ENCODE measurements at regions not wholly inside any gene's neighbourhood (a gene's known extent, or its start where the extent isn't known, plus 50 kb on each side); places are given as distances from the start of the nearest gene placed in this dataset.
"Not testable (repeated sequence)": the region's sequence is repeated elsewhere in the genome, so short reads cannot be mapped to it uniquely, and the experiment has no call there.

GRCh38 chr21:35468991-35469390 lies 419.9 kb upstream of the RUNX1 start:
- intact Hi-C loops (cut with micrococcal nuclease) = no loop called here
- Histone ChIP-seq H3K27me3 (ENCODE audit: control insufficient read depth in 2 of 2, insufficient read depth in 2 of 2, low read length in 2 of 2) (no peaks in the 10 kb centered on the region), H3K27ac (ENCODE audit: low read depth in 1 of 2, low read length in 2 of 2) (no peak overlapping the region), H3K9ac (ENCODE audit: insufficient read depth, low read length, poor library complexity, severe bottlenecking) (no peak overlapping the region), H2AFZ (ENCODE audit: insufficient read depth, low read depth, low read length, poor library complexity, severe bottlenecking) (no peak overlapping the region), H3K9me3 (replicated peaks in 1 of 2; ENCODE audit: control insufficient read depth in 1 of 2, insufficient read depth in 1 of 2, low read length in 2 of 2) (no peaks in the 10 kb centered on the region), H3K4me2 (replicated peaks; ENCODE audit: extremely low read depth, low read length, poor library complexity, severe bottlenecking) (no peak overlapping the region), H3K4me3 (replicated peaks in 1 of 3; ENCODE audit: low read depth in 2 of 3, low read length in 3 of 3) (no peak overlapping the region), H3K36me3 (replicated peaks in 1 of 2; ENCODE audit: control insufficient read depth in 1 of 2, insufficient read depth in 2 of 2, low read length in 2 of 2) (no peaks in the 10 kb centered on the region), H4K20me1 (ENCODE audit: insufficient read depth, low read length) (no peaks in the 10 kb centered on the region), H3K4me1 (ENCODE audit: control insufficient read depth in 1 of 2, insufficient read depth in 2 of 2, low read length in 2 of 2) (peaks cover 7 to 11% of the 10 kb centered on the region in 2 donors), H3K79me2 (ENCODE audit: insufficient read depth, low read length) (no peaks in the 10 kb centered on the region)
- DNase-seq = no peak
- H3K36me3 Mint-ChIP-seq = no peaks in the 10 kb centered on the region
- H3K4me1 Mint-ChIP-seq = peaks cover 12% of the 10 kb centered on the region
- 90% methylated on average over 4 of the region's 5 CpGs for WGBS (ENCODE audit: insufficient coverage)
- TF ChIP-seq CTCF (IDR thresholded peaks at IDR 0.05) = no peak
- peaks cover 4 to 14% (median 7%) of the 10 kb centered on the region in 7 donors for H3K9me3 Mint-ChIP-seq
- no peak overlapping the region for H3K27ac Mint-ChIP-seq
- peaks cover 0 to 2% (median 1%) of the 10 kb centered on the region in 3 donors for H3K27me3 Mint-ChIP-seq (ENCODE audit: low read depth in 3 of 3)
- H3K4me3 Mint-ChIP-seq = no peak overlapping the region

- peaks cover 0 to 6% of the 10 kb centered on the region in 2 donors for H3K9me3 ChIP-seq (replicated peaks in 1 of 2; ENCODE audit: control insufficient read depth in 1 of 2, insufficient read depth in 1 of 2, low read length in 2 of 2)
- no peaks in the 10 kb centered on the region for H3K4me1 ChIP-seq (ENCODE audit: control insufficient read depth in 1 of 2, insufficient read depth in 2 of 2, low read length in 2 of 2)
- Mint-ChIP-seq H3K36me3 (no peaks in the 10 kb centered on the region), H3K27me3 (ENCODE audit: low read depth in 3 of 3) (peaks cover 0 to 3% (median 1%) of the 10 kb centered on the region in 3 donors), H3K4me3 (no peak overlapping the region), H3K4me1 (peaks cover 3% of the 10 kb centered on the region), H3K9me3 (peaks cover 8 to 19% (median 12%) of the 10 kb centered on the region in 7 donors), H3K27ac (peak overlapping the region in 1 of 7 donors; percentile 1)
- H2AFZ ChIP-seq (ENCODE audit: insufficient read depth, low read depth, low read length, poor library complexity, severe bottlenecking) = no peak overlapping the region
- intact Hi-C loops (cut with micrococcal nuclease) = no loop called here
- no peaks in the 10 kb centered on the region for H3K79me2 ChIP-seq (ENCODE audit: insufficient read depth, low read length)
- no peaks in the 10 kb centered on the region for H3K36me3 ChIP-seq (replicated peaks in 1 of 2; ENCODE audit: control insufficient read depth in 1 of 2, insufficient read depth in 2 of 2, low read length in 2 of 2)
- no peaks in the 10 kb centered on the region for H3K27me3 ChIP-seq (ENCODE audit: control insufficient read depth in 2 of 2, insufficient read depth in 2 of 2, low read length in 2 of 2)
- 92% methylated on average over 2 of the region's 2 CpGs for WGBS (ENCODE audit: insufficient coverage)
- H3K4me2 ChIP-seq (replicated peaks; ENCODE audit: extremely low read depth, low read length, poor library complexity, severe bottlenecking) = no peak overlapping the region
- DNase-seq = no peak
- no peak overlapping the region for H3K27ac ChIP-seq (ENCODE audit: low read depth in 1 of 2, low read length in 2 of 2)
- no peaks in the 10 kb centered on the region for H4K20me1 ChIP-seq (ENCODE audit: insufficient read depth, low read length)
- H3K9ac ChIP-seq (ENCODE audit: insufficient read depth, low read length, poor library complexity, severe bottlenecking) = no peak overlapping the region
- H3K4me3 ChIP-seq (replicated peaks in 1 of 3; ENCODE audit: low read depth in 2 of 3, low read length in 3 of 3) = no peak overlapping the region
- TF ChIP-seq CTCF (IDR thresholded peaks at IDR 0.05) = no peak
Measured at GRCh38 chr21:35467566-35467965, 418.5 kb upstream of the RUNX1 start.

GRCh38 chr21:35466681-35467080 lies 417.6 kb upstream of the RUNX1 start:
- H3K36me3 ChIP-seq (replicated peaks in 1 of 2; ENCODE audit: control insufficient read depth in 1 of 2, insufficient read depth in 2 of 2, low read length in 2 of 2); H3K79me2 ChIP-seq (ENCODE audit: insufficient read depth, low read length); intact Hi-C loops (cut with micrococcal nuclease); H3K36me3 Mint-ChIP-seq; H3K9me3 ChIP-seq (replicated peaks in 1 of 2; ENCODE audit: control insufficient read depth in 1 of 2, insufficient read depth in 1 of 2, low read length in 2 of 2); H3K4me3 Mint-ChIP-seq; H3K9ac ChIP-seq (ENCODE audit: insufficient read depth, low read length, poor library complexity, severe bottlenecking); H3K27ac ChIP-seq (ENCODE audit: low read depth in 1 of 2, low read length in 2 of 2); H3K27ac Mint-ChIP-seq; H3K4me3 ChIP-seq (replicated peaks in 1 of 3; ENCODE audit: low read depth in 2 of 3, low read length in 3 of 3); H4K20me1 ChIP-seq (ENCODE audit: insufficient read depth, low read length); H3K4me1 ChIP-seq (ENCODE audit: control insufficient read depth in 1 of 2, insufficient read depth in 2 of 2, low read length in 2 of 2); H3K4me2 ChIP-seq (replicated peaks; ENCODE audit: extremely low read depth, low read length, poor library complexity, severe bottlenecking); DNase-seq; H3K27me3 ChIP-seq (ENCODE audit: control insufficient read depth in 2 of 2, insufficient read depth in 2 of 2, low read length in 2 of 2); H3K27me3 Mint-ChIP-seq (ENCODE audit: low read depth in 3 of 3); H2AFZ ChIP-seq (ENCODE audit: insufficient read depth, low read depth, low read length, poor library complexity, severe bottlenecking); H3K4me1 Mint-ChIP-seq: not testable (repeated sequence)
- H3K9me3 Mint-ChIP-seq = peaks cover 8 to 19% (median 12%) of the 10 kb centered on the region in 7 donors
- WGBS (ENCODE audit: insufficient coverage) = no CpG with 5 or more reads among the region's 5 CpGs

Data from CD14-positive monocyte (primary cell).